DND-41 (cell line): ENCODE measurements at regions not wholly inside any gene's neighbourhood (a gene's known extent, or its start where the extent isn't known, plus 50 kb on each side); places are given as distances from the start of the nearest gene placed in this dataset.

ENCODE experiments used
- EZH2 ChIP-seq: IDR thresholded peaks from 3 replicates; pipeline ENCODE4 v1.6.1; 2012; ENCODE audit warnings: borderline replicate concordance, low read depth, mild to moderate bottlenecking, moderate library complexity, low read length, inconsistent platforms; ENCODE audit not compliant: severe bottlenecking
- TF ChIP-seq, protein P1 (sequence below): IDR thresholded peaks from 2 replicates; pipeline ENCODE4 v1.5.1; 2012; ENCODE audit warnings: borderline replicate concordance, low read length, moderate library complexity, mild to moderate bottlenecking; ENCODE audit not compliant: poor library complexity, severe bottlenecking; ENCODE audit errors: extremely low read depth

DNA sequence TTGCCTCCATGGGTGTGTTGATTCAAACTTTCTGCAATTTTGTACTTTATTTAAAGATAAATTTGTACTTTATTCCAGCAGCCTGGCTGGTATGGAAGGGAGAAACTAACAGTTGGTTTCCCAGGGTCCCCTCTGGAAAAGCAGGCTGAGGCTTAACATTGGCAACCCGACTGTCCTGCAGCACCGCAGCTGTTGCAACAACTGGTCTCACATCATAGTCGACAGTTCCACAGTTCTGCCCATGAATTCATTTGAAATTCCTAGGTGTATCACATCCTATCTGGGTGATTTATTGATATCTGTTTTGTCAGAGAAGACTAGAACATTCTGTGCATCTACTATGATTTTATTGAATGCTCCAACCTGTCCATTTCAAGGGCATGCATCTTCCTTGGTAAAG, 98.8 kb upstream of the GATB start:
- TF ChIP-seq EZH2 = no peak
- TF ChIP-seq, protein P1, sequence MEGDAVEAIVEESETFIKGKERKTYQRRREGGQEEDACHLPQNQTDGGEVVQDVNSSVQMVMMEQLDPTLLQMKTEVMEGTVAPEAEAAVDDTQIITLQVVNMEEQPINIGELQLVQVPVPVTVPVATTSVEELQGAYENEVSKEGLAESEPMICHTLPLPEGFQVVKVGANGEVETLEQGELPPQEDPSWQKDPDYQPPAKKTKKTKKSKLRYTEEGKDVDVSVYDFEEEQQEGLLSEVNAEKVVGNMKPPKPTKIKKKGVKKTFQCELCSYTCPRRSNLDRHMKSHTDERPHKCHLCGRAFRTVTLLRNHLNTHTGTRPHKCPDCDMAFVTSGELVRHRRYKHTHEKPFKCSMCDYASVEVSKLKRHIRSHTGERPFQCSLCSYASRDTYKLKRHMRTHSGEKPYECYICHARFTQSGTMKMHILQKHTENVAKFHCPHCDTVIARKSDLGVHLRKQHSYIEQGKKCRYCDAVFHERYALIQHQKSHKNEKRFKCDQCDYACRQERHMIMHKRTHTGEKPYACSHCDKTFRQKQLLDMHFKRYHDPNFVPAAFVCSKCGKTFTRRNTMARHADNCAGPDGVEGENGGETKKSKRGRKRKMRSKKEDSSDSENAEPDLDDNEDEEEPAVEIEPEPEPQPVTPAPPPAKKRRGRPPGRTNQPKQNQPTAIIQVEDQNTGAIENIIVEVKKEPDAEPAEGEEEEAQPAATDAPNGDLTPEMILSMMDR = no peak
